A673 (cell line): ENCODE measurements at regions not wholly inside any gene's neighbourhood (a gene's known extent, or its start where the extent isn't known, plus 50 kb on each side); places are given as distances from the start of the nearest gene placed in this dataset.
"Not testable (repeated sequence)": the region's sequence is repeated elsewhere in the genome, so short reads cannot be mapped to it uniquely, and the experiment has no call there.

Source experiments
- EZH2 ChIP-seq: fragments of 200-600 bp; sonication (generic); IDR thresholded peaks from 2 replicates; pipeline ENCODE4 v1.6.1; 2017; ENCODE audit warnings: borderline replicate concordance, low read depth, mild to moderate bottlenecking, mixed read lengths, antibody characterized with exemption, low read length; ENCODE audit not compliant: poor library complexity, severe bottlenecking
- TF ChIP-seq, protein P1 (sequence below): fragments of 300-800, 200-600 bp; sonication (generic); conservative IDR thresholded peaks from 2 replicates; pipeline ENCODE4 v1.5.1; 2017; ENCODE audit warnings: low read depth, mild to moderate bottlenecking, antibody characterized with exemption, low read length, moderate library complexity, mixed read lengths

GRCh38 chr1:102789951-102790350 lies 318.4 kb downstream of the COL11A1 start:
- TF ChIP-seq, protein P1, sequence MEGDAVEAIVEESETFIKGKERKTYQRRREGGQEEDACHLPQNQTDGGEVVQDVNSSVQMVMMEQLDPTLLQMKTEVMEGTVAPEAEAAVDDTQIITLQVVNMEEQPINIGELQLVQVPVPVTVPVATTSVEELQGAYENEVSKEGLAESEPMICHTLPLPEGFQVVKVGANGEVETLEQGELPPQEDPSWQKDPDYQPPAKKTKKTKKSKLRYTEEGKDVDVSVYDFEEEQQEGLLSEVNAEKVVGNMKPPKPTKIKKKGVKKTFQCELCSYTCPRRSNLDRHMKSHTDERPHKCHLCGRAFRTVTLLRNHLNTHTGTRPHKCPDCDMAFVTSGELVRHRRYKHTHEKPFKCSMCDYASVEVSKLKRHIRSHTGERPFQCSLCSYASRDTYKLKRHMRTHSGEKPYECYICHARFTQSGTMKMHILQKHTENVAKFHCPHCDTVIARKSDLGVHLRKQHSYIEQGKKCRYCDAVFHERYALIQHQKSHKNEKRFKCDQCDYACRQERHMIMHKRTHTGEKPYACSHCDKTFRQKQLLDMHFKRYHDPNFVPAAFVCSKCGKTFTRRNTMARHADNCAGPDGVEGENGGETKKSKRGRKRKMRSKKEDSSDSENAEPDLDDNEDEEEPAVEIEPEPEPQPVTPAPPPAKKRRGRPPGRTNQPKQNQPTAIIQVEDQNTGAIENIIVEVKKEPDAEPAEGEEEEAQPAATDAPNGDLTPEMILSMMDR, result not testable (repeated sequence)
- not testable (repeated sequence) for TF ChIP-seq EZH2
